ENCODE measurements at regions not wholly inside any gene's neighbourhood (a gene's known extent, or its start where the extent isn't known, plus 50 kb on each side); places are given as distances from the start of the nearest gene placed in this dataset.

DNA sequence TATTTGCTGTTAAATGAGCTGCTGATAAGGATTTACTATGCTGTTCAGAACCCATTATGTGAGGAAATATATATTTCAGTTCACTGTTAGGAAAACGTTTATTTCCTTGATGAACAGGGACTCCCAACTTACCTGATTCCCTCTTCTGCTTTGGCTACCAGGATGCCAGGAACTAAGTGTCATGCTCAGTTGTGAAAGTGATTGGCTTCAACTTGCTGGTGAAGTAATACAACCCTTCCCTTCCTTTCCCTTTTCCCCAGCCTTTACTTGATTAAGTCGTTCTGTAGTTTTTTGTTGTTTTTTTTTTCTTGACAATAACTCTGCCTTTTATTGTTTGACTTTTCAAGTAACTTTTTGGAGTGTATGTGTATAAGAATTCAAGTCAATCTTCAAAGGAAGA, 309.3 kb downstream of the DOCK8 start:
- Histone ChIP-seq H3K4ac (replicated peaks; ENCODE audit: insufficient read length, low read depth, low read length) (no peak overlapping the region), H3K27ac (ENCODE audit: low read depth, low read length) (no peak overlapping the region), H2AFZ (ENCODE audit: low read length) (no peak overlapping the region), H4K20me1 (replicated peaks in 1 of 2; ENCODE audit: control insufficient read depth in 1 of 2, insufficient read depth in 2 of 2, low read length in 2 of 2) (peaks cover 2 to 7% of the 10 kb centered on the region in 2 experiments), H2BK5ac (ENCODE audit: low read depth, low read length) (no peak overlapping the region), H3K4me2 (ENCODE audit: insufficient read depth in 1 of 2, low read depth in 2 of 2, low read length in 2 of 2) (no peak overlapping the region), H2BK12ac (ENCODE audit: low read depth, low read length) (no peak overlapping the region), H4K8ac (ENCODE audit: extremely low read depth, insufficient read depth, low read length) (no peak overlapping the region), H2BK20ac (ENCODE audit: low read length) (no peak overlapping the region), H3K27me3 (replicated peaks in 1 of 4; ENCODE audit: control insufficient read depth in 3 of 4, extremely low read depth in 1 of 4, insufficient read depth in 3 of 4, low read length in 3 of 4) (no peaks in the 10 kb centered on the region), H2AK5ac (ENCODE audit: low read depth, low read length) (no peak overlapping the region), H3K23ac (ENCODE audit: insufficient read length) (no peak overlapping the region), H3K18ac (ENCODE audit: extremely low read depth, low read length) (no peak overlapping the region), H3K79me2 (ENCODE audit: control insufficient read depth in 1 of 2, insufficient read depth in 2 of 2, low read length in 2 of 2) (peaks cover 3 to 56% of the 10 kb centered on the region in 2 experiments), H3K4me3 (ENCODE audit: extremely low read depth in 1 of 4, insufficient read depth in 2 of 4, low read depth in 3 of 4, low read length in 4 of 4) (no peak overlapping the region), H2BK120ac (replicated peaks; ENCODE audit: low read depth, low read length) (no peak overlapping the region), H3K36me3 (ENCODE audit: control insufficient read depth in 2 of 4, insufficient read depth in 4 of 4, low read length in 3 of 4) (no peaks in the 10 kb centered on the region), H4K91ac (replicated peaks; ENCODE audit: insufficient read length, low read length) (no peak overlapping the region), H4K5ac (ENCODE audit: insufficient read length, low read depth, low read length) (no peak overlapping the region), H3K9ac (replicated peaks in 1 of 4; ENCODE audit: extremely low read depth in 1 of 4, low read depth in 3 of 4, low read length in 3 of 4) (no peak overlapping the region), H3K79me1 (ENCODE audit: low read depth, low read length) (peaks cover 2% of the 10 kb centered on the region; the same call in 1 of the 2 replicates), H3K23me2 (ENCODE audit: low read depth, low read length) (no peaks in the 10 kb centered on the region), H2BK15ac (ENCODE audit: low read length) (no peak overlapping the region), H3K56ac (replicated peaks; ENCODE audit: insufficient read length, low read depth, low read length) (no peak overlapping the region), H3K4me1 (replicated peaks in 1 of 4; ENCODE audit: control insufficient read depth in 3 of 4, insufficient read depth in 4 of 4, low read length in 3 of 4) (no peaks in the 10 kb centered on the region), H3K14ac (ENCODE audit: insufficient read length) (no peak overlapping the region), H3K9me3 (ENCODE audit: insufficient read depth in 2 of 2, low read depth in 1 of 2, low read length in 1 of 2) (no peaks in the 10 kb centered on the region)
- CTCF ChIA-PET (ENCODE audit: partially characterized antibody): interaction anchor here (1.0 kb wide), 1 partner anchor 21 kb away, joined by 3 read pairs; no protein-coding TSS in a partner anchor
- 74% methylated on average over 2 of the region's 2 CpGs; no CpG with 5 or more reads in 1 of the 2 experiments for WGBS, 2 experiments (ENCODE audit: extremely low coverage in 1 of 2, insufficient coverage in 1 of 2, insufficient read length in 1 of 2, insufficient replicate concordance in 2 of 2, low coverage in 1 of 2, low lambda C conversion rate in 2 of 2, missing lambda C conversion rate in 1 of 2)
- FAIRE-seq (peak; percentile 28), DNase-seq (ENCODE audit: low read depth in 1 of 2, low spot score in 2 of 2) (no peak)
- POLR2A ChIA-PET (ENCODE audit: partially characterized antibody): interaction anchor here (1.2 kb wide), 1 partner anchor 21 kb away, joined by 4 read pairs; no protein-coding TSS in a partner anchor
- no peak for TF ChIP-seq BRCA1 (IDR thresholded peaks at IDR 0.05; ENCODE audit: low read depth, low read length)
- no peak for TF ChIP-seq NANOG (IDR thresholded peaks at IDR 0.05; ENCODE audit: insufficient read depth, low read depth, low read length, poor library complexity, severe bottlenecking)
- TF ChIP-seq GTF2F1 (IDR thresholded peaks at IDR 0.05; ENCODE audit: borderline replicate concordance, low read depth, low read length): no peak
- no peak for TF ChIP-seq RFX5 (IDR thresholded peaks at IDR 0.05; ENCODE audit: borderline replicate concordance, low read depth, low read length)
- no peak for TF ChIP-seq RXRA (IDR thresholded peaks at IDR 0.05; ENCODE audit: insufficient read depth, low read depth, low read length)
- TF ChIP-seq ZNF274 (IDR thresholded peaks at IDR 0.05; ENCODE audit: borderline replicate concordance, extremely low read depth, low read length): no peak
- TF ChIP-seq SRF (IDR thresholded peaks at IDR 0.05; ENCODE audit: low read depth, low read length): no peak

Measured in H1 (cell line).